ENCODE measurements at regions not wholly inside any gene's neighbourhood (a gene's known extent, or its start where the extent isn't known, plus 50 kb on each side); places are given as distances from the start of the nearest gene placed in this dataset.
A peak's percentile ranks its signal among the peaks of the same experiment; 100 is the strongest.

GRCh38 chr3:13192471-13193213 lies 119.4 kb upstream of the IQSEC1 start:
- Mint-ChIP-seq H3K36me3 (ENCODE audit: insufficient read depth) (no peaks in the 10 kb centered on the region), H3K4me1 (ENCODE audit: low read depth) (peaks cover 13% of the 10 kb centered on the region), H3K9me3 (ENCODE audit: low read depth) (no peaks in the 10 kb centered on the region), H3K4me3 (ENCODE audit: low read depth) (no peak overlapping the region), H3K27me3 (peaks cover 42% of the 10 kb centered on the region), H3K27ac (no peak overlapping the region)
- TF ChIP-seq, protein P1, sequence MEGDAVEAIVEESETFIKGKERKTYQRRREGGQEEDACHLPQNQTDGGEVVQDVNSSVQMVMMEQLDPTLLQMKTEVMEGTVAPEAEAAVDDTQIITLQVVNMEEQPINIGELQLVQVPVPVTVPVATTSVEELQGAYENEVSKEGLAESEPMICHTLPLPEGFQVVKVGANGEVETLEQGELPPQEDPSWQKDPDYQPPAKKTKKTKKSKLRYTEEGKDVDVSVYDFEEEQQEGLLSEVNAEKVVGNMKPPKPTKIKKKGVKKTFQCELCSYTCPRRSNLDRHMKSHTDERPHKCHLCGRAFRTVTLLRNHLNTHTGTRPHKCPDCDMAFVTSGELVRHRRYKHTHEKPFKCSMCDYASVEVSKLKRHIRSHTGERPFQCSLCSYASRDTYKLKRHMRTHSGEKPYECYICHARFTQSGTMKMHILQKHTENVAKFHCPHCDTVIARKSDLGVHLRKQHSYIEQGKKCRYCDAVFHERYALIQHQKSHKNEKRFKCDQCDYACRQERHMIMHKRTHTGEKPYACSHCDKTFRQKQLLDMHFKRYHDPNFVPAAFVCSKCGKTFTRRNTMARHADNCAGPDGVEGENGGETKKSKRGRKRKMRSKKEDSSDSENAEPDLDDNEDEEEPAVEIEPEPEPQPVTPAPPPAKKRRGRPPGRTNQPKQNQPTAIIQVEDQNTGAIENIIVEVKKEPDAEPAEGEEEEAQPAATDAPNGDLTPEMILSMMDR (IDR thresholded peaks at IDR 0.05; ENCODE audit: unreplicated experiment): peak; percentile 49
- DNase-seq (ENCODE audit: low spot score, unreplicated experiment): no peak

DNA sequence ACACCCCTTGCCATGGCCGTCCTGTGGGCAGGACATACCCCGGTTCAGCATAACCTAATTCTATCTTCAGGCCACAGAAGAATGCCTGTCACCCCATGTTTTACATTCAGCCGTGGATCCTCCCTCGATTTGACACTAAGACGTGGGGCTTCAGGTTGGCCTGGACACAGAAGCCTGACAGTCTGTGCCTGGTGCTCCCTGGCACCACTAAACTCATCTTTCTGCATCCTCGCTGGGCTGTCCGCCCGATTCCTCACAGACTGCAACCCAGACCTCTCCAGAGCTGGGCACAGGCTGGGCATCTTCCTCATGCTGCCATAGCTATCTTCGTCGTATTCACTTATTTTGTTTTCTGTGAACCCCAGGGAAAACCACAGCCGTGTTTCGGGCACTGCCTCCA lies 117.8 kb upstream of the IQSEC1 start:
- no peaks in the 10 kb centered on the region for H3K36me3 Mint-ChIP-seq (ENCODE audit: insufficient read depth)

GRCh38 chr3:13190378-13190765 lies 117.1 kb upstream of the IQSEC1 start:
- DNase-seq (ENCODE audit: low spot score, unreplicated experiment): no peak
- H3K9me3 Mint-ChIP-seq (ENCODE audit: low read depth): no peaks in the 10 kb centered on the region
- peaks cover 25% of the 10 kb centered on the region for H3K27me3 Mint-ChIP-seq
- H3K36me3 Mint-ChIP-seq (ENCODE audit: insufficient read depth): no peaks in the 10 kb centered on the region
- peaks cover 13% of the 10 kb centered on the region for H3K4me1 Mint-ChIP-seq (ENCODE audit: low read depth)
- no peak overlapping the region for H3K27ac Mint-ChIP-seq
- TF ChIP-seq, protein P1 (IDR thresholded peaks at IDR 0.05; ENCODE audit: unreplicated experiment): no peak
- no peak overlapping the region for H3K4me3 Mint-ChIP-seq (ENCODE audit: low read depth)

More for the DNA sequence above, 117.8 kb upstream of the IQSEC1 start:
- TF ChIP-seq, protein P1 (IDR thresholded peaks at IDR 0.05; ENCODE audit: unreplicated experiment): no peak
- Mint-ChIP-seq H3K9me3 (ENCODE audit: low read depth) (no peaks in the 10 kb centered on the region), H3K4me1 (ENCODE audit: low read depth) (peaks cover 13% of the 10 kb centered on the region), H3K27me3 (peaks cover 31% of the 10 kb centered on the region), H3K27ac (no peak overlapping the region), H3K4me3 (ENCODE audit: low read depth) (no peak overlapping the region)
- DNase-seq (ENCODE audit: low spot score, unreplicated experiment): no peak

GRCh38 chr3:13189639-13190377 lies 116.6 kb upstream of the IQSEC1 start:
- DNase-seq (ENCODE audit: low spot score, unreplicated experiment): no peak
- H3K9me3 Mint-ChIP-seq (ENCODE audit: low read depth): no peaks in the 10 kb centered on the region
- no peak overlapping the region for H3K27ac Mint-ChIP-seq
- no peak overlapping the region for H3K4me3 Mint-ChIP-seq (ENCODE audit: low read depth)
- H3K4me1 Mint-ChIP-seq (ENCODE audit: low read depth): peaks cover 10% of the 10 kb centered on the region
- no peaks in the 10 kb centered on the region for H3K36me3 Mint-ChIP-seq (ENCODE audit: insufficient read depth)
- TF ChIP-seq, protein P1 (IDR thresholded peaks at IDR 0.05; ENCODE audit: unreplicated experiment): no peak
- H3K27me3 Mint-ChIP-seq: peaks cover 22% of the 10 kb centered on the region

- Mint-ChIP-seq H3K4me1 (ENCODE audit: low read depth) (peaks cover 2% of the 10 kb centered on the region), H3K4me3 (ENCODE audit: low read depth) (no peak overlapping the region), H3K27ac (no peak overlapping the region), H3K27me3 (peaks cover 19% of the 10 kb centered on the region), H3K9me3 (ENCODE audit: low read depth) (no peaks in the 10 kb centered on the region), H3K36me3 (ENCODE audit: insufficient read depth) (no peaks in the 10 kb centered on the region)
- DNase-seq (ENCODE audit: low spot score, unreplicated experiment): no peak
- TF ChIP-seq, protein P1 (IDR thresholded peaks at IDR 0.05; ENCODE audit: unreplicated experiment): no peak
Observed at GRCh38 chr3:13188975-13189374, 115.7 kb upstream of the IQSEC1 start.
